HG03196 (cell line): ENCODE measurements at regions not wholly inside any gene's neighbourhood (a gene's known extent, or its start where the extent isn't known, plus 50 kb on each side); places are given as distances from the start of the nearest gene placed in this dataset.
"Not testable (repeated sequence)": the region's sequence is repeated elsewhere in the genome, so short reads cannot be mapped to it uniquely, and the experiment has no call there.

Source experiments
- ATAC-seq: cut with Tn5 transposase; IDR thresholded peaks from one replicate; pipeline ENCODE4 v1.9.1; 2021; ENCODE audit not compliant: unreplicated experiment

- no peak for ATAC-seq
Observed at GRCh38 chr4:66219401-66219800, 549.1 kb upstream of the EPHA5 start.

GRCh38 chr4:66216252-66216651, 546.0 kb upstream of the EPHA5 start:
- ATAC-seq, result no peak

GRCh38 chr4:66212489-66212888, 542.2 kb upstream of the EPHA5 start:
- ATAC-seq, result no peak

- ATAC-seq, result no peak
Observed at GRCh38 chr4:66204534-66205247, 534.4 kb upstream of the EPHA5 start.

GRCh38 chr4:66202870-66203269, 532.6 kb upstream of the EPHA5 start:
- no peak for ATAC-seq

- no peak for ATAC-seq
Observed at GRCh38 chr4:66197451-66197850, 527.2 kb upstream of the EPHA5 start.

GRCh38 chr4:66193487-66193886, 523.2 kb upstream of the EPHA5 start:
- ATAC-seq, result no peak

- no peak for ATAC-seq
Observed at GRCh38 chr4:66187175-66187720, 517.0 kb upstream of the EPHA5 start.

GRCh38 chr4:66186095-66186494, 515.8 kb upstream of the EPHA5 start:
- ATAC-seq, result no peak

GRCh38 chr4:66182636-66183035, 512.3 kb upstream of the EPHA5 start:
- no peak for ATAC-seq

- no peak for ATAC-seq
Observed at GRCh38 chr4:66178906-66179305, 508.6 kb upstream of the EPHA5 start.

GRCh38 chr4:66169341-66169740, 499.1 kb upstream of the EPHA5 start:
- no peak for ATAC-seq

GRCh38 chr4:66164869-66165268, 494.6 kb upstream of the EPHA5 start:
- no peak for ATAC-seq

GRCh38 chr4:66160606-66161005, 490.3 kb upstream of the EPHA5 start:
- no peak for ATAC-seq

GRCh38 chr4:66157594-66157993, 487.3 kb upstream of the EPHA5 start:
- no peak for ATAC-seq

- no peak for ATAC-seq
Observed at GRCh38 chr4:66130042-66130441, 459.8 kb upstream of the EPHA5 start.

- ATAC-seq, result no peak
Observed at GRCh38 chr4:66123831-66124413, 453.6 kb upstream of the EPHA5 start.

GRCh38 chr4:66123190-66123589, 452.9 kb upstream of the EPHA5 start:
- no peak for ATAC-seq

GRCh38 chr4:66115231-66115630, 444.9 kb upstream of the EPHA5 start:
- not testable (repeated sequence) for ATAC-seq

GRCh38 chr4:66108898-66109297, 438.6 kb upstream of the EPHA5 start:
- no peak for ATAC-seq

GRCh38 chr4:66097218-66097617, 426.9 kb upstream of the EPHA5 start:
- ATAC-seq, result no peak

GRCh38 chr4:66095065-66095464, 424.8 kb upstream of the EPHA5 start:
- ATAC-seq, result no peak

- no peak for ATAC-seq
Observed at GRCh38 chr4:66094070-66094469, 423.8 kb upstream of the EPHA5 start.
